DMS79 (cell line): ENCODE measurements at regions not wholly inside any gene's neighbourhood (a gene's known extent, or its start where the extent isn't known, plus 50 kb on each side); places are given as distances from the start of the nearest gene placed in this dataset.

ENCODE experiments used
- DNase-seq: peaks from one replicate; lab custom pipeline; 2025; lab: John Stamatoyannopoulos, UW

GRCh38 chr10:69741252-69741651 lies 60.5 kb upstream of the COL13A1 start:
- DNase-seq, result no peak

- DNase-seq, result no peak
Observed at GRCh38 chr10:69741671-69742355, 59.9 kb upstream of the COL13A1 start.

- DNase-seq, result no peak
Observed at GRCh38 chr10:69742356-69742695, 59.4 kb upstream of the COL13A1 start.

- DNase-seq, result no peak
Observed at GRCh38 chr10:69742928-69743602, 58.6 kb upstream of the COL13A1 start.

- DNase-seq, result no peak
Observed at GRCh38 chr10:69744971-69745370, 56.7 kb upstream of the COL13A1 start.

GRCh38 chr10:69745698-69746097 lies 56.0 kb upstream of the COL13A1 start:
- no peak for DNase-seq

- no peak for DNase-seq
Observed at GRCh38 chr10:69747179-69747578, 54.5 kb upstream of the COL13A1 start.

- no peak for DNase-seq
Observed at GRCh38 chr10:69748621-69749020, 53.1 kb upstream of the COL13A1 start.

- DNase-seq, result no peak
Observed at GRCh38 chr10:69749178-69750010, 52.3 kb upstream of the COL13A1 start.

GRCh38 chr10:69750011-69750373 lies 51.7 kb upstream of the COL13A1 start:
- DNase-seq, result no peak

GRCh38 chr10:69750725-69751124 lies 51.0 kb upstream of the COL13A1 start:
- DNase-seq, result no peak

GRCh38 chr10:69751214-69751613 lies 50.5 kb upstream of the COL13A1 start:
- DNase-seq, result no peak
